Panc1 (cell line): ENCODE measurements at regions not wholly inside any gene's neighbourhood (a gene's known extent, or its start where the extent isn't known, plus 50 kb on each side); places are given as distances from the start of the nearest gene placed in this dataset.

Experiments used
- ATAC-seq: fragments of 200-7000 bp; cut with Tn5 transposase; 2 replicates; pipeline ENCODE4 v1.9.1; 2020; ENCODE audit warnings: mild to moderate bottlenecking, moderate library complexity
- BruUV-seq: library from RNA; stranded (reverse); fragments of 400-500 nt; replicated peaks from 2 replicates; lab custom pipeline; 2021; lab: Mats Ljungman, UMichigan
- CTCF ChIA-PET: fragments of 300-600 bp; sonication (Branson Sonifier 250); formaldehyde crosslinking; loops from one replicate; lab custom pipeline; 2022; ENCODE audit warnings: antibody characterized with exemption; lab: Charles Lee
- POLR2A ChIA-PET: fragments of 300-600 bp; sonication (Branson Sonifier 250); formaldehyde crosslinking; loops from one replicate; lab custom pipeline; 2022; ENCODE audit warnings: antibody characterized with exemption; lab: Charles Lee
- DNase-seq: peaks from one replicate; pipeline ENCODE4 v3.0.0-alpha.2; 2010; ENCODE audit warnings: low read depth, low spot score
- H3K27ac ChIP-seq: 2 replicates; pipeline ENCODE4 v1.5.1; 2011; ENCODE audit warnings: mild to moderate bottlenecking, low read length, inconsistent platforms
- H3K27me3 ChIP-seq: fragments of 200-500 bp; sonication (Bioruptor generic); 2 replicates; pipeline ENCODE4 v1.6.0; 2014; ENCODE audit warnings: low read length, inconsistent platforms; ENCODE audit not compliant: control insufficient read depth, insufficient read depth
- H3K36me3 ChIP-seq: fragments of 200-500 bp; sonication (Bioruptor generic); 2 replicates; pipeline ENCODE4 v1.5.1; 2014; ENCODE audit warnings: inconsistent platforms, mild to moderate bottlenecking, low read length, moderate library complexity; ENCODE audit not compliant: control insufficient read depth, insufficient read depth
- H3K4me1 ChIP-seq: 2 replicates; pipeline ENCODE4 v1.5.1; 2011; ENCODE audit warnings: inconsistent platforms, mild to moderate bottlenecking, low read length, moderate library complexity; ENCODE audit not compliant: control insufficient read depth, insufficient read depth
- H3K4me3 ChIP-seq, 2 experiments: 2 replicates each; pipeline ENCODE4 v1.5.1; 2011 to 2012; ENCODE audit warnings: low read depth in 2 of 2, low read length in 2 of 2, mild to moderate bottlenecking in 2 of 2, inconsistent platforms in 1 of 2, moderate library complexity in 1 of 2
- H3K9me3 ChIP-seq: fragments of 200-500 bp; sonication (Bioruptor generic); 2 replicates; pipeline ENCODE4 v1.5.1; 2014; ENCODE audit warnings: low read depth, mild to moderate bottlenecking, inconsistent platforms, low read length, moderate library complexity; ENCODE audit not compliant: control insufficient read depth, insufficient read depth
- POLR2AphosphoS5 ChIP-seq: IDR thresholded peaks from 2 replicates; pipeline ENCODE4 v1.6.1; 2012; ENCODE audit warnings: mild to moderate bottlenecking, low read depth, low read length, moderate library complexity
- SIN3A ChIP-seq: IDR thresholded peaks from 2 replicates; pipeline ENCODE4 v1.6.1; 2012; ENCODE audit warnings: low read depth, mild to moderate bottlenecking, low read length, moderate library complexity, borderline replicate concordance; ENCODE audit not compliant: insufficient read depth
- TCF7L2 ChIP-seq: IDR thresholded peaks from 2 replicates; pipeline ENCODE4 v1.6.1; 2011; ENCODE audit warnings: mild to moderate bottlenecking, low read depth, low read length, inconsistent platforms
- in situ Hi-C: cut with HindIII; loops from 2 replicates; pipeline ENCODE4 v1.10.0; 2016; ENCODE audit warnings: low sequenced_read_pairs, low pct_unique_long_range_greater_than_20kb
- intact Hi-C: fragments of 100-400 bp; cut with micrococcal nuclease; formaldehyde crosslinking; loops from one replicate; pipeline ENCODE4 v1.10.0; 2022; ENCODE audit not compliant: unreplicated experiment
- TF ChIP-seq, protein P1 (sequence below), 2 experiments: IDR thresholded peaks; 2 replicates each; pipeline ENCODE4 v1.6.1; 2011 to 2012; ENCODE audit warnings: low read depth in 2 of 2, control low read depth in 1 of 2, low read length in 1 of 2, mild to moderate bottlenecking in 1 of 2, moderate library complexity in 1 of 2; ENCODE audit not compliant: insufficient read depth in 1 of 2
- TF ChIP-seq, protein P2 (sequence below): fragments of 450-650 bp; IDR thresholded peaks from 2 replicates; pipeline ENCODE4 v1.5.1; 2017; ENCODE audit warnings: mild to moderate bottlenecking

DNA sequence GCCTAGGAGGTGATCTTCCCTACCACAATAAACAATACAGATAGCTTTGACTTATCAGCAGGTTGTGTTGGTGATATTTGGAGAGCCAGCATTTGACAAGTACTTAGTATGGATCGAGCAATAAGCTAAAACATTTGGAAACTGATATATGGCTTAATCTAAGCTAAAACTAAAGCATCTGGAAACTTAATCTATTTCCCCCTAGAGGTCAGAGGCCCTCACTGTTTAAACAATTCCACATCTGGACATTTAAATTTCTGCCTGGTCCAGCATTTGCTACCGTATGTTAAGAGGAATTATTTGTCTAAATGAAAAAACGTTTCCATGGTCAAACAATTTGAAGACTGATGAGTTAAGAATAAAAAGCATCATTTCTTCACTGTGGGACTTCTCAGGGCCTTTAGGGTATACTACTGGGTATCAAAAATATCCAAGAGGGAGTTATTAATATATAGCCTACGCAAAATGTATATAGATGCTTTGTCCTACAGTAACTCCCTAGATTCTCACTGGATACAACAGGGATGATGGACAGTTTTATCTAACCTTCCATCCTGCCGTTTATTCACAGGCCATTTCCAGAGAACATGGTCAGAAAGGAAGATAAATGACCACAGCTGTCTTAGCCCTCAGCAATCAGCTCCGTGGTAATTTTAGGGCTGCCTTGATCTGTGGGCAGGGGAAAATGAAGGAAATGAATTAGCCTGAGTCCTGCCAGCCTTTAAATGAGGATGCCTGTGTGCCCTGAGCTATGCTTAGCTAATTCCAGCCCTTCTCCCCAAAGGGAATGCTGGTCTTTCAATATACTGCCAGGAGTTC, 135.4 kb upstream of the NUDT4 start:
- Histone ChIP-seq H3K27ac (no peak overlapping the region), H3K36me3 (no peaks in the 10 kb centered on the region), H3K4me1 (no peaks in the 10 kb centered on the region), H3K9me3 (no peaks in the 10 kb centered on the region), H3K27me3 (no peaks in the 10 kb centered on the region), H3K4me3 (no peak overlapping the region)
- in situ Hi-C loops (no loop called here), intact Hi-C loops (no loop called here)
- CTCF ChIA-PET: interaction anchor here (0.7 kb wide), 1 partner anchor 11 kb away, joined by 3 read pairs; no protein-coding TSS in a partner anchor
- DNase-seq (no peak), ATAC-seq (no peak)
- POLR2A ChIA-PET: no interaction called here
- TF ChIP-seq, protein P1, sequence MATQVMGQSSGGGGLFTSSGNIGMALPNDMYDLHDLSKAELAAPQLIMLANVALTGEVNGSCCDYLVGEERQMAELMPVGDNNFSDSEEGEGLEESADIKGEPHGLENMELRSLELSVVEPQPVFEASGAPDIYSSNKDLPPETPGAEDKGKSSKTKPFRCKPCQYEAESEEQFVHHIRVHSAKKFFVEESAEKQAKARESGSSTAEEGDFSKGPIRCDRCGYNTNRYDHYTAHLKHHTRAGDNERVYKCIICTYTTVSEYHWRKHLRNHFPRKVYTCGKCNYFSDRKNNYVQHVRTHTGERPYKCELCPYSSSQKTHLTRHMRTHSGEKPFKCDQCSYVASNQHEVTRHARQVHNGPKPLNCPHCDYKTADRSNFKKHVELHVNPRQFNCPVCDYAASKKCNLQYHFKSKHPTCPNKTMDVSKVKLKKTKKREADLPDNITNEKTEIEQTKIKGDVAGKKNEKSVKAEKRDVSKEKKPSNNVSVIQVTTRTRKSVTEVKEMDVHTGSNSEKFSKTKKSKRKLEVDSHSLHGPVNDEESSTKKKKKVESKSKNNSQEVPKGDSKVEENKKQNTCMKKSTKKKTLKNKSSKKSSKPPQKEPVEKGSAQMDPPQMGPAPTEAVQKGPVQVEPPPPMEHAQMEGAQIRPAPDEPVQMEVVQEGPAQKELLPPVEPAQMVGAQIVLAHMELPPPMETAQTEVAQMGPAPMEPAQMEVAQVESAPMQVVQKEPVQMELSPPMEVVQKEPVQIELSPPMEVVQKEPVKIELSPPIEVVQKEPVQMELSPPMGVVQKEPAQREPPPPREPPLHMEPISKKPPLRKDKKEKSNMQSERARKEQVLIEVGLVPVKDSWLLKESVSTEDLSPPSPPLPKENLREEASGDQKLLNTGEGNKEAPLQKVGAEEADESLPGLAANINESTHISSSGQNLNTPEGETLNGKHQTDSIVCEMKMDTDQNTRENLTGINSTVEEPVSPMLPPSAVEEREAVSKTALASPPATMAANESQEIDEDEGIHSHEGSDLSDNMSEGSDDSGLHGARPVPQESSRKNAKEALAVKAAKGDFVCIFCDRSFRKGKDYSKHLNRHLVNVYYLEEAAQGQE (IDR thresholded peaks at IDR 0.05; ENCODE audit: insufficient read depth in 1 of 2, low read depth in 2 of 2, low read length in 1 of 2): no peak
- TF ChIP-seq TCF7L2 (no peak), POLR2AphosphoS5 (no peak), SIN3A (no peak)
- TF ChIP-seq, protein P2, sequence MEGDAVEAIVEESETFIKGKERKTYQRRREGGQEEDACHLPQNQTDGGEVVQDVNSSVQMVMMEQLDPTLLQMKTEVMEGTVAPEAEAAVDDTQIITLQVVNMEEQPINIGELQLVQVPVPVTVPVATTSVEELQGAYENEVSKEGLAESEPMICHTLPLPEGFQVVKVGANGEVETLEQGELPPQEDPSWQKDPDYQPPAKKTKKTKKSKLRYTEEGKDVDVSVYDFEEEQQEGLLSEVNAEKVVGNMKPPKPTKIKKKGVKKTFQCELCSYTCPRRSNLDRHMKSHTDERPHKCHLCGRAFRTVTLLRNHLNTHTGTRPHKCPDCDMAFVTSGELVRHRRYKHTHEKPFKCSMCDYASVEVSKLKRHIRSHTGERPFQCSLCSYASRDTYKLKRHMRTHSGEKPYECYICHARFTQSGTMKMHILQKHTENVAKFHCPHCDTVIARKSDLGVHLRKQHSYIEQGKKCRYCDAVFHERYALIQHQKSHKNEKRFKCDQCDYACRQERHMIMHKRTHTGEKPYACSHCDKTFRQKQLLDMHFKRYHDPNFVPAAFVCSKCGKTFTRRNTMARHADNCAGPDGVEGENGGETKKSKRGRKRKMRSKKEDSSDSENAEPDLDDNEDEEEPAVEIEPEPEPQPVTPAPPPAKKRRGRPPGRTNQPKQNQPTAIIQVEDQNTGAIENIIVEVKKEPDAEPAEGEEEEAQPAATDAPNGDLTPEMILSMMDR: no peak
- BruUV-seq: no TSS peak

DNA sequence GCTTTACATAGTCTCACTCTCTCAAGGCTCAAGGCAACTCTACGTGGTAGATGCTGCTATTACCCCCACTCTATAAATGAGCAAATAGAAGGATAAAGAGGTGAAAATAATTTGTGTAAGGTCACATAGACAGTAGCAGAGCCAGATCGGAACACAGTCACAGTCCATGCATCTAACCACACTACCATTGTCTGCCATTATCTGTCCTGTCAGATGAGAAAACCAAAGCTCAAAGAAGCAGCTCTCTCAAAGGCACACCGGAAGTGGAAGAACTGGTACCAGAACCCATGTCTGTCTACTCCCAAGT, 134.4 kb upstream of the NUDT4 start:
- no peaks in the 10 kb centered on the region for H3K36me3 ChIP-seq
- DNase-seq: no peak
- BruUV-seq: no TSS peak
- intact Hi-C loops (no loop called here), in situ Hi-C loops (no loop called here)
- H3K4me3 ChIP-seq: no peak overlapping the region
- TF ChIP-seq TCF7L2: no peak
- TF ChIP-seq SIN3A: no peak
- no peak for TF ChIP-seq POLR2AphosphoS5
- TF ChIP-seq, protein P1 (IDR thresholded peaks at IDR 0.05; ENCODE audit: insufficient read depth in 1 of 2, low read depth in 2 of 2, low read length in 1 of 2): no peak
- TF ChIP-seq, protein P2: no peak
- H3K27ac ChIP-seq: no peak overlapping the region
- H3K9me3 ChIP-seq: no peaks in the 10 kb centered on the region
- CTCF ChIA-PET: no interaction called here
- H3K4me1 ChIP-seq: no peaks in the 10 kb centered on the region
- H3K27me3 ChIP-seq: no peaks in the 10 kb centered on the region
- POLR2A ChIA-PET: no interaction called here
- no peak for ATAC-seq
